Ishikawa (cell line): ENCODE measurements at regions not wholly inside any gene's neighbourhood (a gene's known extent, or its start where the extent isn't known, plus 50 kb on each side); places are given as distances from the start of the nearest gene placed in this dataset.

Source experiments
- CEBPB ChIP-seq: IDR thresholded peaks from 2 replicates; pipeline ENCODE4 v1.6.1; 2012
- CREB1 ChIP-seq: IDR thresholded peaks from 2 replicates; pipeline ENCODE4 v1.6.1; 2012; ENCODE audit warnings: low read depth
- EGR1 ChIP-seq: IDR thresholded peaks from 2 replicates; pipeline ENCODE4 v1.6.1; 2012
- EP300 ChIP-seq: IDR thresholded peaks from 2 replicates; pipeline ENCODE4 v1.6.1; 2012; ENCODE audit warnings: borderline replicate concordance
- FOXM1 ChIP-seq: IDR thresholded peaks from 2 replicates; pipeline ENCODE4 v1.6.1; 2012; ENCODE audit warnings: low read depth, borderline replicate concordance
- MAX ChIP-seq: IDR thresholded peaks from 2 replicates; pipeline ENCODE4 v1.6.1; 2012
- NFIC ChIP-seq: IDR thresholded peaks from 2 replicates; pipeline ENCODE4 v1.6.1; 2012
- RAD21 ChIP-seq: IDR thresholded peaks from 2 replicates; pipeline ENCODE4 v1.6.1; 2012; ENCODE audit warnings: low read depth
- REST ChIP-seq: IDR thresholded peaks from 2 replicates; pipeline ENCODE4 v1.6.1; 2012; ENCODE audit warnings: low read depth, mild to moderate bottlenecking
- TAF1 ChIP-seq: IDR thresholded peaks from 2 replicates; pipeline ENCODE4 v1.6.1; 2012; ENCODE audit warnings: low read depth, mild to moderate bottlenecking
- TCF12 ChIP-seq: IDR thresholded peaks from 2 replicates; pipeline ENCODE4 v1.6.1; 2012; ENCODE audit warnings: low read depth
- TEAD4 ChIP-seq: IDR thresholded peaks from 2 replicates; pipeline ENCODE4 v1.6.1; 2012
- YY1 ChIP-seq: IDR thresholded peaks from 2 replicates; pipeline ENCODE4 v1.6.1; 2012; ENCODE audit warnings: low read depth
- ZBTB7A ChIP-seq: IDR thresholded peaks from 2 replicates; pipeline ENCODE4 v1.6.1; 2012; ENCODE audit warnings: low read depth

GRCh38 chr6:113476937-113477839, 380.0 kb upstream of the MARCKS start:
- TF ChIP-seq REST = no peak
- TF ChIP-seq EGR1 = no peak
- no peak for TF ChIP-seq RAD21
- no peak for TF ChIP-seq MAX
- no peak for TF ChIP-seq TCF12
- TF ChIP-seq TAF1 = no peak
- no peak for TF ChIP-seq EP300
- no peak for TF ChIP-seq CREB1
- no peak for TF ChIP-seq CEBPB
- no peak for TF ChIP-seq ZBTB7A
- TF ChIP-seq YY1 = no peak
- no peak for TF ChIP-seq NFIC
- no peak for TF ChIP-seq TEAD4
- no peak for TF ChIP-seq FOXM1
